Memory B cell (primary cell): ENCODE measurements at regions not wholly inside any gene's neighbourhood (a gene's known extent, or its start where the extent isn't known, plus 50 kb on each side); places are given as distances from the start of the nearest gene placed in this dataset.
"Not testable (repeated sequence)": the region's sequence is repeated elsewhere in the genome, so short reads cannot be mapped to it uniquely, and the experiment has no call there.

Experiments
- ATAC-seq: fragments of 150-1000 bp; cut with Tn5 transposase; 2 replicates; pipeline ENCODE4 v1.10.0; 2021; ENCODE audit warnings: low read depth, mild to moderate bottlenecking, moderate library complexity
- DNase-seq, 2 donors: peaks; one replicate each; pipeline ENCODE4 v3.0.0; 2022; ENCODE audit warnings: low spot score in 2 of 2
- H3K27ac Mint-ChIP-seq: one replicate; pipeline ENCODE4 v1.8.0; 2022; ENCODE audit warnings: mild to moderate bottlenecking, moderate library complexity, mixed read lengths
- H3K27me3 Mint-ChIP-seq: one replicate; pipeline ENCODE4 v1.8.0; 2022; ENCODE audit warnings: mixed read lengths
- H3K36me3 Mint-ChIP-seq: one replicate; pipeline ENCODE4 v1.8.0; 2022; ENCODE audit warnings: mild to moderate bottlenecking, mixed read lengths
- H3K4me1 Mint-ChIP-seq: one replicate; pipeline ENCODE4 v1.8.0; 2022; ENCODE audit warnings: mixed read lengths
- H3K4me3 Mint-ChIP-seq: one replicate; pipeline ENCODE4 v1.8.0; 2022; ENCODE audit warnings: mild to moderate bottlenecking, moderate library complexity, mixed read lengths
- H3K9me3 Mint-ChIP-seq: one replicate; pipeline ENCODE4 v1.8.0; 2022; ENCODE audit warnings: mixed read lengths

DNA sequence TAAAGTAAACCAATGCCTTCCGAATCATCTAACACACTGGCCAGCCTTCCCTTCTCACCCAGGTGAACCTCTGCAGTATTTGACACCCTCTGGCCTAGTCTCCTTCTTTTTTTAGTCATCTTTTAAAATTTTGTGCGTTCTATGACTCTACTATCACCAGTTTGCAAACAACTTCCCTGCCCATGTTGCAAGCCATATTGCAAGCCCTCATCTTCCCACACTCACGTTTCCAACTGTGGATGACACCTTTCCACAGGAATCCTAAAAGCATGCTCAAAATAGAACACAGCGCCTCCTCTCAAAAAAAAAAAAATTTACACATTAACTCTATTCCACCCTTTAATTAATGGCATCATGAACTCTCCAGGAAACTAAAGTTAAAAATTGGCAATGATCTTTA lies 440.1 kb downstream of the EFNB2 start:
- H3K27me3 Mint-ChIP-seq = no peaks in the 10 kb centered on the region
- no peak for ATAC-seq
- H3K9me3 Mint-ChIP-seq = peaks cover 2% of the 10 kb centered on the region
- H3K4me3 Mint-ChIP-seq = no peak overlapping the region
- H3K27ac Mint-ChIP-seq = no peak overlapping the region
- DNase-seq = no peak
- H3K4me1 Mint-ChIP-seq = no peaks in the 10 kb centered on the region
- H3K36me3 Mint-ChIP-seq = no peaks in the 10 kb centered on the region

DNA sequence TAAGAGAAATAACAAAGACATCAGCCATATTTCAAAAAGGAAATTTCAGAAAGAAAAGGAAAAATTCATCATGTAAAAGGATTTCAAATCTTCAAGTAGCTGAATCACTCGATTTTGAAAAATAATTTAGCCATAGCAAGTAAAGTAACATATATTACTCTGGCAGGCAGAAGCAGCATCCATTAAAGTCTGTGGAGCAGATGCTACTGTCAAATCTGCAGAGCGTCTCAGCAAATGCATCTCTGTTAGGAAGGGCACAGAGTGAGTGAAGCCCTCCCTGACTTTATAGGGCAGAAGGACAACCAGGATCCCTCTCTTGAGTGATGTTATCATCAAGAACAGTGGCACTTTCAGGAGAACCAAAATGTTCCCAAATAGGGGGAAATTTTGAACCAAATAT lies 445.5 kb downstream of the EFNB2 start:
- DNase-seq = no peak
- ATAC-seq = no peak
- Mint-ChIP-seq H3K4me3 (no peak overlapping the region), H3K27me3 (no peaks in the 10 kb centered on the region), H3K4me1 (no peaks in the 10 kb centered on the region), H3K9me3 (no peaks in the 10 kb centered on the region), H3K36me3 (no peaks in the 10 kb centered on the region), H3K27ac (no peak overlapping the region)

DNA sequence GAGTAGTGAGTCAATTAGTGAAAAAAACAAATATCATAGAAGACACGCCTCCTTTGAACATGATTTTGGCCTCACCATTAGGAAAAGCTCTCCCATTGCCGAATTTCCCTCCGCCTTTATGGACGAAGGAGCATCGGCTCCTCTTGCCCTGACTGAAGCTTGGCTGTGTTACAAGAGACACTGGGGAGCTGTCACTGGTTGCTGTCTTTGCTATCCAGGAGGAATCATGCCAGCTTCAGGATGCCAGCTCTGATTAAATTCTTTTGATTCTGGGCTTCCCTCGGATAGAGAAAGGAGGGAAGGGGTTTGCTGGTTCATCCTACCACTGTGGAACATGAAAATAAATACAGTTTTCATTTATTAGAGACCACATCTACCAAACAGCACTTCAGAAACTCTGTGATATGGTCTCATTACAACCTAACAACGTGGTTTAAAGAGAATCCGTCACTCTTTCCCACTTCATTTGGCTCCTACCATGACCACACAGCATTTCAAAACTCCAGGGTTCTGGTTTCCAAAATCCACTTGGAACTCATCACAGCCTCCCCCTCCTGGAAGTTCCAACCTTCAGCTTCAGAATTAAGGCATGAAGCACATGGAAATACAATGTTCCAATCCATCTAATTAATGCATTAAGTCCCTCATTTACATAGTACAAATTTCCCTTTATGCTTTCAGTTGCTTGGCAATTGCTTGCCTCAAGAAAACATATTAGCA lies 446.0 kb downstream of the EFNB2 start:
- no peaks in the 10 kb centered on the region for H3K27me3 Mint-ChIP-seq
- no peaks in the 10 kb centered on the region for H3K36me3 Mint-ChIP-seq
- H3K4me3 Mint-ChIP-seq = no peak overlapping the region

DNA sequence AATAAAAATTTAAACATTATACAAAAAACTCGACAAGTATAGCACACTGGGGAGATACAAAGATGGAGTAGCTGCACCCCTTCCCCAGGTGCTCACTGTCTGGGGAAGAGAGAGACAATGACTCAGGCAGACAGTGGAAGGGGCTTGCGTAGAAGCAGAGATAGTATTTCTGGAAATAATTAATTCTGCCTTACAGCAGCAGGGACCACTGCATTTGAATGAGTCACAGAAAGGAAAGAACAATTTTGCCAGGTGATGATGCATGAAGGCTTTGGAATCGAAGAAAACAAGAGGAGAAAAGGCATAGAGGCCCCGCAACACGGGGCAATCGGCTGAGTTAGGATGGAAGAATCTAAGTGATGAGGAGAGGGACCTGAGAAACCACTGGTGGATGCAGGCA lies 447.4 kb downstream of the EFNB2 start:
- DNase-seq (no peak), ATAC-seq (no peak)
- Mint-ChIP-seq H3K27me3 (no peaks in the 10 kb centered on the region), H3K9me3 (no peaks in the 10 kb centered on the region), H3K4me3 (no peak overlapping the region), H3K4me1 (no peaks in the 10 kb centered on the region), H3K36me3 (no peaks in the 10 kb centered on the region), H3K27ac (no peak overlapping the region)

More for the DNA sequence above, 446.0 kb downstream of the EFNB2 start:
- Mint-ChIP-seq H3K27ac (no peak overlapping the region), H3K4me1 (no peaks in the 10 kb centered on the region), H3K9me3 (no peaks in the 10 kb centered on the region)
- DNase-seq (no peak), ATAC-seq (no peak)

DNA sequence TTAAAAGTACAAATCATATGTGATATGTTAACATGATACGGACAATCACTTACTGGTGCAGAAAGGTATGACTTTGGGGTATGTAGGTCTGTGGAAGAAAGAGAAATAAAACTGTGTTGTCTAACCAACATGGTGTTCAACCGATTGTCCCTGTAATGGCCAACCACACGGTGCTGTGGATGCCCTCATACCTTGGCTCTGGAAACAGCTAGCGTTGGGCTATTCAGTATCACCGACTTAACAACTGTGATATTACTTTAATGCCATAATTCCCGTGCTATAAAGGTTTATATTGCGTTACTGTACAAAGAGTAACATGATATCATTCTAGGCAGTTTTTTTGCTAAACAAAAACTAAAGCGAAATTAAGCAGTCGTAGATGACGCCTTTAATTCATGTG lies 448.3 kb downstream of the EFNB2 start:
- no peak overlapping the region for H3K27ac Mint-ChIP-seq
- no peaks in the 10 kb centered on the region for H3K4me1 Mint-ChIP-seq
- no peaks in the 10 kb centered on the region for H3K9me3 Mint-ChIP-seq
- DNase-seq = no peak
- no peak overlapping the region for H3K4me3 Mint-ChIP-seq
- no peaks in the 10 kb centered on the region for H3K27me3 Mint-ChIP-seq
- no peak for ATAC-seq
- H3K36me3 Mint-ChIP-seq = no peaks in the 10 kb centered on the region

DNA sequence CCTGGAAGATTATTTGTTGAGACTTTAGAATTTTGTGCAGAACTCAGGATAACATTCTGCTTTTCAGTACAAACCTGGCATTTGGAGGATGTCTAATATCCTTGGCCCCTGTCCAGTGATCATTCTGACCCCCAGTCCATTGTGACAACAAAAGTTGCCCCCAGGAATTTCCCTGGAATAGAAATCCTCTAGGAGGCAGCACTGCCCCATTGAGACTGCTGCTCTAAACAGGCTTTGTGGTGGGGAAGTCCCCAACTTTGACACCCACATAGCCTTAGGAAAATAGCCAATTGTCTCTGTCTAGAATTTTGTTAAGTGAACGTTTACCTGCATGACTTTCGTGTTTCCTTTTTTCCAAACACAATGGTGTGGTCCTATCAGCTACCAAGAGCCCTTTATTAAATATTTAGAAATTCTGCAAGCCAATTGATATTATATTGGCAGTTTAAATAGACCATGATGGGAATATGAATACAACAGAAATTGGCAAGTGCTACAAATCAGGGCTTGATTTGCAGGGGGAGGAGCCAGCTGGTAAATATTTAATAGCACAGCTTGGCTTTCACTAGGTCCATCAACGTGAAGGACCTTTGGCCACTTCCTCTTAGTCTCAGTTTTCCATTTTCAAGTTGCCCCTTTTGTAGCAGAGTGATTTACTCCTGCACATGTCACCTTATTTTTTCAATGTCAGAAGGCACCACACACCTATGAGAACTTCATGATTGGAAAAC lies 451.7 kb downstream of the EFNB2 start:
- Mint-ChIP-seq H3K36me3 (no peaks in the 10 kb centered on the region), H3K27ac (no peak overlapping the region), H3K27me3 (no peaks in the 10 kb centered on the region), H3K4me3 (no peak overlapping the region), H3K9me3 (peaks cover 1% of the 10 kb centered on the region), H3K4me1 (no peaks in the 10 kb centered on the region)
- ATAC-seq (no peak), DNase-seq (no peak)

DNA sequence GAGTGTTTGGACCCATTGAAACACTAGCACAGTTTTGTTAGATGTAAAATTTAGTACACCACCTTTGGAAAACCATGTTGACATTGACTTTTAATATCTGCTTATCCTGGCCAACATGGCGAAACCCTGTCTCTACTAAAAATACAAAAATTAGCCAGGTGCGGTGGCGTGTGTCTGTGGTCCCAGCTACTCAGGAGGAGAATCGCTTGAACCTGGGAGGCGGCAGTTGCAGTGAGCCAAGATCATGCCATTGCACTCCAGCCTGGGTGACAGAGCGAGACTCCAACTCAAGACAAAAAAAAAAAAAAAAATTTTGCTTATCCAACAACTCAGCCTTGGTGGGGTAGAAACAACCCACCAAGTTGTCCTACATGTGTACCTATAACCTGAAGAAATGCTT lies 454.2 kb downstream of the EFNB2 start:
- H3K27ac Mint-ChIP-seq, H3K9me3 Mint-ChIP-seq, DNase-seq, H3K36me3 Mint-ChIP-seq, H3K4me3 Mint-ChIP-seq, H3K4me1 Mint-ChIP-seq, H3K27me3 Mint-ChIP-seq, ATAC-seq: not testable (repeated sequence)

DNA sequence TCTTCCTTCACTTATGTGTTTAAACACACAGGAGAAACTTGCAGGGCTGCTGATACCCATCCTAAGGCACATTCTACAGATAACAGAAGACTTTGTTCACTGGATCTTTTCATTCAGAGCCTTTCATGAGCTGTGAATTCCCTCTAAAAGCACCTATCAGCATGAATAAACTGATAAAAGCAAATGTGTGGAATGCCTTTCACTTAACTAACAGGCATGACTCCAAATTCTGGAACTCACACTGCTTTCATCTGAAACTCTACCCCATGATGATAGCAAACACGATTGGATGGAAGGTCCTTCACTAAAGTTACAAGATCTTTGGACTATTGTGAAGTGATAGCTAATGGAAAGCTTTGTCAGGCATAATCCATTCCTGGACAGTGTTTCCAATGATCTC lies 457.3 kb downstream of the EFNB2 start:
- no peak for ATAC-seq
- H3K9me3 Mint-ChIP-seq = peaks cover 1% of the 10 kb centered on the region

DNA sequence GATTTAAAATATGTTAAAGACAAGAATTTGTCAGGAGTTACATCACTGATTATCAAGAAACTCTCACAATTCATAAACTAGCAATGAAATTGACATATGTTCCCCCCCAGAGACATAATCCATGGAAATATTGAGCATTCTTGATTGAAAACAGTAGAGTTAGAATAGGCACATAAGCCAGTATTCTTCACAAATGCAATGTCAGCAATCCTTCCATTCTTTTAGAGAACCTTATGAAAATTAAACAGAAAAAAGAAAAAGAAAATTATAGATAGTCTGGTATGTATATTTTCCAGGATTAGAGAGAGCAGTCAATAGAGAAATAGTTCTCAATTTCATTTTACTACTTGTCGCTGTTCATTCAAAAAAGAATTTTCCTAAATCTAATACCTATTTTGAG lies 458.4 kb downstream of the EFNB2 start:
- Mint-ChIP-seq H3K27ac (no peak overlapping the region), H3K9me3 (peaks cover 1% of the 10 kb centered on the region), H3K4me3 (no peak overlapping the region), H3K27me3 (no peaks in the 10 kb centered on the region), H3K4me1 (no peaks in the 10 kb centered on the region), H3K36me3 (no peaks in the 10 kb centered on the region)
- ATAC-seq (no peak), DNase-seq (no peak)

More for the DNA sequence above, 457.3 kb downstream of the EFNB2 start:
- H3K4me1 Mint-ChIP-seq = no peaks in the 10 kb centered on the region
- no peak for DNase-seq
- no peaks in the 10 kb centered on the region for H3K27me3 Mint-ChIP-seq
- no peaks in the 10 kb centered on the region for H3K36me3 Mint-ChIP-seq
- no peak overlapping the region for H3K4me3 Mint-ChIP-seq
- H3K27ac Mint-ChIP-seq = no peak overlapping the region

DNA sequence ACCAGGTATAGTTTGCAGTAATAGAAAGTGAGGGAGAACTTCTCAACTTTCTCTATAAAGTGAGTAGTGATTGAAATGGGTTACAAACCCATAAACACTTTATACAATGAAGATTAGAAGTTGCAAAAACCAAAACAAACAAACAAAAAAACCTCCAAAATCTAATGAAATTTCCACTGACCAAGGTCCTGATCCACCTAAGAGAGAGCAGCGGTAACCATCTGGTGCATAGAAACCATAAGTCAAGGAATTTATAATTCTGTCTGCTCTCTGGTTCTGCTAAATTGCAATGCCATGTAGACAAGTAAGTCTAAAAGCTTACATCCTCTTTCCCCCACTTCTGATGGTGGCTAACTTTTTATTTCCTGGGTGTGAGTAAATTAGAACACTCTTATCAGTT lies 463.4 kb downstream of the EFNB2 start:
- ATAC-seq (no peak), DNase-seq (no peak)
- Mint-ChIP-seq H3K27me3 (no peaks in the 10 kb centered on the region), H3K4me3 (no peak overlapping the region), H3K27ac (no peak overlapping the region), H3K9me3 (no peaks in the 10 kb centered on the region), H3K4me1 (no peaks in the 10 kb centered on the region), H3K36me3 (no peaks in the 10 kb centered on the region)

DNA sequence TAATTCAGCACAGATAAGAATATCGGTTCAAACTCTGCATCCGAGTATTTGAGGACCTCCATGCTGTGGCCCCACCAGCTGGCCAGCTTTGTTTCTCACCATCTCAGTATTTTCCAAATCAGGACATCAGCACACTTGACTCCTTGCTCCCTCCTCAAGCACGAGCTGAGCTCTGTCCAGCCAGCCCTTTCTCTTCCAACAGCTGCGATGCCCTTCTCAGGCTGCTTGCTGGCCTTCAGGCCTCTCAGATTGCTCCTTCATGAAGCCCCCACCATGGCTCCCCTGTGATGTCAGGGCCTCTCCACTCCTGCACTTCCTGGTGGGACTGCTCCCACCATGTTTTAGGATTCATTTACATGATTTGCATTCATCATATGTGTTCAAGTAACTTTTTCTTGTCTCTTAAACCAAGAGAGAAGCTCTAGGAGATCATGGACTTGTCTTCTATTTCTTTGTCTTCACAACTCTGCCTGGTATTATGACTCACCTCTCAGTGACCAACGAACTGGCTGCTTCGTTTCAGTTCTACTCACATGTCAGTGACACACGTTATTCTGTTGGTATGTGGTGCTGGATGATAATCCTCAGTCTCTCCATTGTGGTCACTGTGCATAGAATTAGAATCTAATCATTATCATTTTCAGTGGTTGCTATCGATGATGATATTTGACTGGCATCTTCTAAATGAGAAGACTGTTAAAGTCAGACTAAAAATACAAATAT lies 471.7 kb downstream of the EFNB2 start:
- no peaks in the 10 kb centered on the region for H3K27me3 Mint-ChIP-seq
- no peaks in the 10 kb centered on the region for H3K4me1 Mint-ChIP-seq
- DNase-seq = no peak
- no peak for ATAC-seq
- H3K4me3 Mint-ChIP-seq = no peak overlapping the region
- peaks cover 4% of the 10 kb centered on the region for H3K9me3 Mint-ChIP-seq
- H3K36me3 Mint-ChIP-seq = no peaks in the 10 kb centered on the region
- no peak overlapping the region for H3K27ac Mint-ChIP-seq

DNA sequence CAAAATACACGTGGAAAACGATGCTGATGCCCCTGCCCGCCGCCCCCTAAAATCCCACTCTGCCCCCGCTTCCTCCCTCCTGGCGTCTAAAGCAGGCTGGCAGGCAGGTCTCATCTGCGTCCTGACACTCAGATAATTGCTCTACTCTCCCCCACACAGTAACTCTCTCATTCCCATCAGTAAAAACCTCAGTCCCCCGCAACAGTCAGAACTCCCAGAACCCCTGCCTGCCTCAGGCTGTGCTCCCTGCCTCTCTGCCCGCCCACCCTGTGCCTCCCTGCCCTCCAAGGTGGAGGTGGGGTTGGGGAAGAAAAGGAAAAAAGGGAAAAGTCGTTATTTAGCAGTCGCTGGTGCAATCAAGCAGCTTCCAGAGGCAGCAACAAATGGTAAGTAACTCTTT lies 473.7 kb downstream of the EFNB2 start:
- H3K4me3 Mint-ChIP-seq = no peak overlapping the region
- H3K27me3 Mint-ChIP-seq = no peaks in the 10 kb centered on the region
- H3K27ac Mint-ChIP-seq = no peak overlapping the region
- peaks cover 4% of the 10 kb centered on the region for H3K9me3 Mint-ChIP-seq
- DNase-seq = no peak
- H3K4me1 Mint-ChIP-seq = no peaks in the 10 kb centered on the region
- no peaks in the 10 kb centered on the region for H3K36me3 Mint-ChIP-seq
- no peak for ATAC-seq

DNA sequence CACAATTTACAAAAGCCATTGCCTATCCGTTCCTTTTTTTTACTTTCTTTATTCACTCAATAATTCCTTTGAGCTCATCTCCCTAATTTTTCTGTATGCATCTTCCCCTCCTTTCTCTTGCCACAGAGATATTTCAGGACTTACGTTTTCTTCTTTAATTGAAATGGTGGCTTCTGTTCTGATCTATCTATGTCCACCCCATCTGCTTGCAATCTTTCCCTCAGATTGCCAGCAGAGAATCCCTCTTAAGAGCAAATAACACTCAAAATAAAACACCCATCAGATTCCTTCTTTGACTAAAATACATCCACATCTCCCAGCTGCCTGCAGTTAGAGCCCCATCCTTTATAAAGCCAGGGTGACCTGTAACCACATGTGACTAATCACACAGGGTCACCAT lies 478.6 kb downstream of the EFNB2 start:
- Mint-ChIP-seq H3K27ac (no peak overlapping the region), H3K9me3 (peaks cover 2% of the 10 kb centered on the region), H3K4me3 (no peak overlapping the region), H3K4me1 (no peaks in the 10 kb centered on the region), H3K36me3 (no peaks in the 10 kb centered on the region), H3K27me3 (no peaks in the 10 kb centered on the region)
- no peak for DNase-seq
- ATAC-seq = no peak

DNA sequence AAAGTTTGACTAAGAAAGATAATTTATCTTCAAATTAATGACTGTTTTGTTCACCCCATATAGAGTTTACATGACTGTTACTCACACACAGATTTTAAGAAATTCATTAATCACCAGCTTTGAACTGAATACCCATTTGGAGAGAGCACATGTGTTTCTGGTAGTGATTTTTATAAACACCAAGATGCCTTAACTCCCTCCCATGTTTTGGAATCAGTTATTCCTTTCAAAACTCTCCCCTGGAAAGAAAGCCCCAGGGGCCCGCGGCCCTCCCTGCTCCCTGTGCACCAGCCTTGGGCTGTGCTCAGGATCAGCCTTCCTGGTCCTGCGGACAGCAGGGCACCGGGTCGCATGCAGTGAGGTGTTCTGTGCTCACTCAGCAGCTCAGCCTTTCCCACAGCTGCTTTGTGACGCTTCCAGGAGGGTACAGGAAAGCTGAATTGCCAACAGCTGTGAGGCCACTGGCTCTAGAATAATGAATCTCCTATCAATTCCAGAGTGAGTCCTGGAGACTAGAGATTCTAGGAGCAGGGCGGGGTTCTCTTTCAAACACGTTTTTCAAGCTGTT lies 483.2 kb downstream of the EFNB2 start:
- ATAC-seq (no peak), DNase-seq (no peak)
- Mint-ChIP-seq H3K9me3 (peaks cover 4% of the 10 kb centered on the region), H3K4me3 (no peak overlapping the region), H3K27ac (no peak overlapping the region), H3K4me1 (no peaks in the 10 kb centered on the region), H3K27me3 (no peaks in the 10 kb centered on the region), H3K36me3 (no peaks in the 10 kb centered on the region)
